ENCODE measurements at regions not wholly inside any gene's neighbourhood (a gene's known extent, or its start where the extent isn't known, plus 50 kb on each side); places are given as distances from the start of the nearest gene placed in this dataset.
"Not testable (repeated sequence)": the region's sequence is repeated elsewhere in the genome, so short reads cannot be mapped to it uniquely, and the experiment has no call there.

DNA sequence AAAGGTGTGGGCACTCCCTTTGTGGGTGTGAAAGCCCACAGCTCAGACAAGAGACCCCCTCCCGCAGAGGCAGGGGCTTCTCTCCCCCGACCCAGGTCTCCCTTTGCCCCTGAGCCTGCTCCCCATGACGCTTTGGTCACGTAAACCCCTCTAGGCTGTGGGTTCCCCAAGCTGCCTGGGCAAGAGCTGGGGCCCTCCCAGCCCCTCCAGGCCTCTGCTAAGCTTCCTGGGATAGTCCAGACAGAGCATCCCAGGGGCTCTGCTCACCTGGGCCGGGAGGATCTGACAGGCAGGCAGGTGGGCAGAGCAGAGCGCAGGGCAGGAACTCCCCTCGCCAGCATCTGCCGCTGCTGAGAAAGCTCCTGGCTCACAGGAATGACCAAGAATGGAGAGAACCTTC, 177.3 kb downstream of the BANP start:
- Histone ChIP-seq H3K27ac (ENCODE audit: low read depth, low read length) (no peak overlapping the region), H3K27me3 (ENCODE audit: insufficient read depth, low read length) (no peaks in the 10 kb centered on the region)

DNA sequence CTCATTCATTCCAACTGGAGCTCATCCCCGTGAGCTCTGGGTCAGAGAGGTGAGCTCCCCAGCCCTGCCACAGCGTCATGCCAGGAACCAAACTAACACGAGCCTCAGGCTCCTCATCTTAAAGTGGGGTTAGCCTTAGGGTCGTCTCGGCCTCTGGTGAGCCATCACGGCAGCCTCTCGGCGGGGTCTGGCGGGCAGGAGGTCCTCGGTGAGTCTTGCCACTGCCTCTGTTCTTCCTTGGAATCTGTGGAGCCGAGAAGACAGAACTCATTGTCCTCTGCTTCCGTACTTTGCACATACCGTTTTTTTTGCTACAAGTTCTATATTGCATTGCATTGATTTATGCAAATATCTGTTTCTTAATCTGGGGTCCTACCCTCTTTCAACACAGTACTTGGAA, 177.9 kb downstream of the BANP start:
- not testable (repeated sequence) for H3K27me3 ChIP-seq (ENCODE audit: insufficient read depth, low read length); H3K27ac ChIP-seq (ENCODE audit: low read depth, low read length)

More for the DNA sequence above, 177.3 kb downstream of the BANP start:
- H3K79me2 ChIP-seq (ENCODE audit: control insufficient read depth, insufficient read depth, low read length, unreplicated experiment): no peaks in the 10 kb centered on the region
- no peak overlapping the region for H2AFZ ChIP-seq (ENCODE audit: low read length, unreplicated experiment)
- no peaks in the 10 kb centered on the region for H3K4me1 ChIP-seq (ENCODE audit: control insufficient read depth, insufficient read depth, low read length, unreplicated experiment)
- H3K4me3 ChIP-seq (ENCODE audit: low read depth, low read length): no peak overlapping the region
- no peaks in the 10 kb centered on the region for H3K36me3 ChIP-seq (ENCODE audit: insufficient read depth, low read length)

DNA sequence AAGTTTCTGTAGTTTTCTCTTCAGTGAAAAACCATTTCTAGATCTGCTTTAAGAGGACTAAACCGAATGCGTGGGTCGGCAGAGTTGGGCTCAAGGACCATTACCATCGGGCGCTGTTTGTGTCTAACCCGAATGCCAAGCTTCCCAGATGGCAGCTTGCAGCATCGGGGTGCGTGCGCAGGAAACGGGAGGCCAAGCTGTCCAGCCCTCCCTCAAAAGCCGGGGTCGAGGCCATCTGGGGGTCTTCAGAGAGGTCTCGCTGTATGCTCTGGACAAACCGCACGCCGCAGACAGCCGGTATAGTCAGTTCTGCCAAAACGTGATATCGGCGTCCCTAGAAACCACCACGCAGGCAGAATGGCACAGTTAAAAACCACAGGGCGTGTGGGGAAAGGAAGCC, 178.8 kb downstream of the BANP start:
- H3K4me3 ChIP-seq (ENCODE audit: low read depth, low read length): no peak overlapping the region
- H3K79me2 ChIP-seq (ENCODE audit: control insufficient read depth, insufficient read depth, low read length, unreplicated experiment): no peaks in the 10 kb centered on the region
- no peak overlapping the region for H2AFZ ChIP-seq (ENCODE audit: low read length, unreplicated experiment)
- no peaks in the 10 kb centered on the region for H3K36me3 ChIP-seq (ENCODE audit: insufficient read depth, low read length)
- H3K4me1 ChIP-seq (ENCODE audit: control insufficient read depth, insufficient read depth, low read length, unreplicated experiment): no peaks in the 10 kb centered on the region
- no peak overlapping the region for H3K27ac ChIP-seq (ENCODE audit: low read depth, low read length)
- no peaks in the 10 kb centered on the region for H3K27me3 ChIP-seq (ENCODE audit: insufficient read depth, low read length)

More for the DNA sequence above, 177.9 kb downstream of the BANP start:
- not testable (repeated sequence) for H2AFZ ChIP-seq (ENCODE audit: low read length, unreplicated experiment); H3K4me3 ChIP-seq (ENCODE audit: low read depth, low read length); H3K4me1 ChIP-seq (ENCODE audit: control insufficient read depth, insufficient read depth, low read length, unreplicated experiment); H3K36me3 ChIP-seq (ENCODE audit: insufficient read depth, low read length); H3K79me2 ChIP-seq (ENCODE audit: control insufficient read depth, insufficient read depth, low read length, unreplicated experiment)

DNA sequence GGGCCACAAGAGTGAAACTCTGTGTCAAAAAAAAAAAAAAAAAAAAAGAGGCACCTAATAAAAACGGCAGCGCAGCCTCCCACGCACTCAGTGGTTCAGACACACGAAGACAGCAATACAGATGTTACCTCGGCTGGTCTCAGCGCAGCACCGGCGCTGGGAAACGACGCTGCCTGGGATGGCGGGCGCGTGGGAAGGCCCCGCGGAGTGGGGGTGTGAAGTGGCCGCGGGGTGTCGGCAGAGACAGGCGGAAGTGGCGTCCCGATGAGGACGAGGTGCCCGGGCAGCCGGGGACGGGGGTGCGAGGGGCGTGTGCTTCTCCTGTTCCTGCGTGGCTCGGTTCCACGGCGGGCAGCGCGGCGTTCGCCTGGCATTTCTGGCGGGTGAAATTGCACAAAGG, 179.4 kb downstream of the BANP start:
- Histone ChIP-seq H3K79me2 (ENCODE audit: control insufficient read depth, insufficient read depth, low read length, unreplicated experiment) (no peaks in the 10 kb centered on the region), H3K4me1 (ENCODE audit: control insufficient read depth, insufficient read depth, low read length, unreplicated experiment) (no peaks in the 10 kb centered on the region), H3K36me3 (ENCODE audit: insufficient read depth, low read length) (no peaks in the 10 kb centered on the region), H2AFZ (ENCODE audit: low read length, unreplicated experiment) (no peak overlapping the region), H3K27ac (ENCODE audit: low read depth, low read length) (no peak overlapping the region), H3K4me3 (ENCODE audit: low read depth, low read length) (no peak overlapping the region), H3K27me3 (ENCODE audit: insufficient read depth, low read length) (no peaks in the 10 kb centered on the region)

DNA sequence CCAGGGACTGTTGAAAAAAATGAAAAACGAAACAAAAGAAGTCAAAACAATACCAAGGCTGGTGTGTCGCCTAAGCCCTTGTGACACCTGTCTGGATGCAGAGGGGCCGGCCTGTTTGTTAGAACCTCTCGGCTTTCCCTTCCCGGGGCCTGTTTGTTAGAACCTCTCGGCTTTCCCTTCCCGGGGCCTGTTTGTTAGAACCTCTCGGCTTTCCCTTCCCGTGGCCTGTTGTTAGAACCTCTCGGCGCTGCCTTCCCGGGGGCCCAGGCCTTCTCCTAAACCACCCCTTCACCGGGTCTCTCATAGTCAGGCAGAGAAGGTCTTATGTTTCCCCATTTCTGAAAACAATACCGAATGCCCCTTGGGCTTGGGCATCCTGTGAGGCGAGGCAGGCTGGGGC, 180.0 kb downstream of the BANP start:
- Histone ChIP-seq H3K79me2 (ENCODE audit: control insufficient read depth, insufficient read depth, low read length, unreplicated experiment) (no peaks in the 10 kb centered on the region), H2AFZ (ENCODE audit: low read length, unreplicated experiment) (no peak overlapping the region), H3K4me1 (ENCODE audit: control insufficient read depth, insufficient read depth, low read length, unreplicated experiment) (no peaks in the 10 kb centered on the region), H3K27ac (ENCODE audit: low read depth, low read length) (no peak overlapping the region), H3K4me3 (ENCODE audit: low read depth, low read length) (no peak overlapping the region), H3K36me3 (ENCODE audit: insufficient read depth, low read length) (no peaks in the 10 kb centered on the region), H3K27me3 (ENCODE audit: insufficient read depth, low read length) (no peaks in the 10 kb centered on the region)

DNA sequence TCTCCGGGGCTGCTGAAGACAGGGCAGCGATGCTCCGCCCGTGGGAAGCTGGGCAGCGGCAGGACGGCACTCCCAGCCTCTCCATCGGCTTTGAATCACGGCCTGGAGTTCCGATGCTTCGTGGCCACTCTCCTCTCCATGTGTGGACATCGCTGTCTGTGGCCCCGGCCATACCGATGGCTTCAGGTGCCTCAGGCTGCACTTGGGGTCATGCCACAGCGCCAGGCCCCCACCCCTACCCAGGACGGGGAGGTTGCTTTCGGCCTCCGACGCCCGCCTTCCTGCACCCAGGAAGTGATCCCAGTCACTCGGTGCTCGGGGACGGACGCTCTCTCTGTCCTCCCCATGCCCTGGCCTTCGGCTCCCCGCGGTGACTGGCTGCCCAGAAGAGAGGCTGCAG, 180.7 kb downstream of the BANP start:
- H2AFZ ChIP-seq (ENCODE audit: low read length, unreplicated experiment): no peak overlapping the region
- no peaks in the 10 kb centered on the region for H3K4me1 ChIP-seq (ENCODE audit: control insufficient read depth, insufficient read depth, low read length, unreplicated experiment)
- H3K36me3 ChIP-seq (ENCODE audit: insufficient read depth, low read length): no peaks in the 10 kb centered on the region
- H3K4me3 ChIP-seq (ENCODE audit: low read depth, low read length): no peak overlapping the region
- H3K27ac ChIP-seq (ENCODE audit: low read depth, low read length): no peak overlapping the region
- no peaks in the 10 kb centered on the region for H3K79me2 ChIP-seq (ENCODE audit: control insufficient read depth, insufficient read depth, low read length, unreplicated experiment)
- no peaks in the 10 kb centered on the region for H3K27me3 ChIP-seq (ENCODE audit: insufficient read depth, low read length)

DNA sequence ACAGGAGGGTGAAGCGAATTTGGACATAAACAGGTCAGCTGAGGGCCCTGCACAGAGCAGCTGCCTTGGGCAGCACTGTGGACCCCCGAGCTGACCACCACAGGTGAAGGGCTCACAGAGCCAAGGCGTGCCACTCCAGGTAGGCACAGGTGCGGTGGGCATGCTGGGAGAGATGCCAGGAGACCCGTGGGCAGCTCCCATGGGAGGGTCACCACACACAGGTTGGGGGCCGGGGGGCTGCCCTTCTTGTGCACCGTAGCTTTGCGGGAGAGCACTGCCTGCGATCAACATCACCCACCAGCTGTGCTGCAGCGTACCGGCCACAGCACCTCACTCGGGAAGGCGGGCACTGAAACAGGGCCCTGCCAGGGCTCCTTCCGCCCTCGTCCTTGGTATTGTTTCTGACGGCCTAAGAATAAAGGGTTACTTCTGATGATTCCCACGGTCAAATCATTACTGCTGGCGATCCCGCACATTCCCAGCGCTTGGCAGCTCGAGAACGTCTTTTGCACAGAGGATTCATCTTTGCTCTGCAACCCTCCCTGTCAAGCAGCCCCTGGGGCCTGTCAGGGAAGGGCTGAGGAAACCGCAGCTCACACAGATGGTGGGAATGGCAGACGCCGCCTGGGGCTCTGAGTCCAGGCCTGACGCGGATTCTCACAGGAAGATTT, 181.7 kb downstream of the BANP start:
- Histone ChIP-seq H3K4me1 (ENCODE audit: control insufficient read depth, insufficient read depth, low read length, unreplicated experiment) (no peaks in the 10 kb centered on the region), H3K79me2 (ENCODE audit: control insufficient read depth, insufficient read depth, low read length, unreplicated experiment) (no peaks in the 10 kb centered on the region), H3K27ac (ENCODE audit: low read depth, low read length) (no peak overlapping the region), H2AFZ (ENCODE audit: low read length, unreplicated experiment) (no peak overlapping the region), H3K36me3 (ENCODE audit: insufficient read depth, low read length) (no peaks in the 10 kb centered on the region), H3K4me3 (ENCODE audit: low read depth, low read length) (no peak overlapping the region), H3K27me3 (ENCODE audit: insufficient read depth, low read length) (no peaks in the 10 kb centered on the region)

DNA sequence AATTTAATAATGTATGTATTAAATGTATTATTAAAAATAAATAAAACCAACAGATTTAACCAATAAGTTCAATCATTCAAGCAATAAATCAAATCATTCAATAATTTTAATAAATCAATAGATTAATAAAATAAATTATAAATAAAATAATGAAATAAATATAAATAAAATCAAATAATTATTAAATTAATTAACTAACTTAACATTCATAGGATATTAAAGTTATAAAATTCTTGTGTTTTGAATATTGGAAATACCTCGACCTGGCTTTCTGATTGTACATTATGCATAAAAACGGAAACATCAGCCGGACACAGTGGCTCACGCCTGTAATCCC, 182.2 kb downstream of the BANP start:
- Histone ChIP-seq H3K4me1 (ENCODE audit: control insufficient read depth, insufficient read depth, low read length, unreplicated experiment) (no peaks in the 10 kb centered on the region), H3K27me3 (ENCODE audit: insufficient read depth, low read length) (no peaks in the 10 kb centered on the region), H3K27ac (ENCODE audit: low read depth, low read length) (no peak overlapping the region), H3K79me2 (ENCODE audit: control insufficient read depth, insufficient read depth, low read length, unreplicated experiment) (no peaks in the 10 kb centered on the region), H3K36me3 (ENCODE audit: insufficient read depth, low read length) (no peaks in the 10 kb centered on the region), H2AFZ (ENCODE audit: low read length, unreplicated experiment) (no peak overlapping the region), H3K4me3 (ENCODE audit: low read depth, low read length) (no peak overlapping the region)

DNA sequence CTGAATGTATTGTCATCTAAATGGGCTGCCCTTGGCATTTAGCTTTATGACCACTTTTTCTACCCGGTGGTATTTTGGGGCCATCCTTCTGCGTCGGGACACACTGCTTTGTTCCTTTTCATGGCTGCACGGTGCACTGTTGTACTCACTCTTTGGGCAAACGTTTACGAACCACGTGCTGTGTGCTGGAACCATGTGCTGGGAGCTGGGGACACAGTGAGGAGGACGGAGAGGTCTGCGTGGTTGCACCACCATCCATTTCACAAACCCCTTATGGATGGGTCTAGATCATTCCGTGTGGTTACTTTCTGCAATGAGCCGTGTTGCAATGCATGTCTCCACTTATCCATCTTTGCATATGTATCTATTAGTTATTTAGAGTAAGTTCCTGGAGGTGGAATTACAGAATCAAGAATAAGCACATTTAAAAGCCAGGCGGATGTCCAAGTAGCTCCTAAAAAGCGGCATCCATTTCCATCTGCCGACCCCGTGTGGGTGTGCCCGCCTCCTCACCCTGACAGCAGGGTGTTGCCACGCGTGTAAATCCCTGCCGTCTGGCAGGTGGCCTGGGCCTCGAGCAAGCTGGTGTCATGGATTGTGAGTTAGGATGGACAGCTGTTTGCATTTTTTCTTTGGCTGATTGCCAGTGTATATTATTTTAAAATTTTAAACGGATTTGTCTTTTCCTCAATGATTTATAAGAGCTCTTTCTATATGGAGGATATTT, 183.1 kb downstream of the BANP start:
- not testable (repeated sequence) for H3K27ac ChIP-seq (ENCODE audit: low read depth, low read length); H3K4me1 ChIP-seq (ENCODE audit: control insufficient read depth, insufficient read depth, low read length, unreplicated experiment); H3K36me3 ChIP-seq (ENCODE audit: insufficient read depth, low read length); H3K79me2 ChIP-seq (ENCODE audit: control insufficient read depth, insufficient read depth, low read length, unreplicated experiment); H2AFZ ChIP-seq (ENCODE audit: low read length, unreplicated experiment); H3K27me3 ChIP-seq (ENCODE audit: insufficient read depth, low read length); H3K4me3 ChIP-seq (ENCODE audit: low read depth, low read length)

DNA sequence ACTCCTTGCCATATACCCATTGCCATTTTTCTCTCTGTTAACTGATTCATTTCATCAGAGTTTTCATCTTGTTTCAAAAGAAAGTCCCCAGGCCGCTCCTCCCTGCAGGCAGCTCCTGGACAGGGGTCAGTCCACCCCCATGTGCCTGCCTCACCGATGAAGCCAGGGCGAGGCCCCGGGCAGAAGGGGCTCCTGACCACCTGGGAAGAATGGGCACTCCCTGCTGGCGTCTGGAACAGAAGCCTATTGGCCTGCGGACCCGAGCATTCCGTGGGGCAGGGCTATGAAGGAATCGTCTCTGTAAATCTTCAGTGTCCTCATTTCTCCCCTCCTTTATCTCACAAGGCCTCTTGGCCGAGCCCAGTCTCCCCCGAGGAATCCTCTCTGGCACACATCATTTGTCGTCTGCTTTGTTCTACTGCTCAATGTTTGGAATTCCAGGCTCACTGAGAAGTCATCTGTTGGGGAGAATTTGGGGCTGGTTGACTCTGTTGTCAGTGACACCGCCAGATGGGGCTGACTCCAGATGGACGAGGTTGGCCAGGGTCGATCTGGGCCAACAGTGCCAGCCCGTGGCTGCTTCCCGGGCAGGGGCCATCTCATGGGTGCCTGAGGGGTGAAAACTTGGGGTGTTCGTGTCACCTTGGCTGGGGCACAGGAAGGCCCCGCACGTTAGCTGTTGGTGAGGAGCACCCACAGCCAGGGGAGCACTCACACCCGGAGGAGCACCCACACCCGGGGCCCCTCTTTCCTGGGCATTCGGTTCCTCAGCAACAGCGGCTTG, 183.9 kb downstream of the BANP start:
- H3K27ac ChIP-seq (ENCODE audit: low read depth, low read length): not testable (repeated sequence)

DNA sequence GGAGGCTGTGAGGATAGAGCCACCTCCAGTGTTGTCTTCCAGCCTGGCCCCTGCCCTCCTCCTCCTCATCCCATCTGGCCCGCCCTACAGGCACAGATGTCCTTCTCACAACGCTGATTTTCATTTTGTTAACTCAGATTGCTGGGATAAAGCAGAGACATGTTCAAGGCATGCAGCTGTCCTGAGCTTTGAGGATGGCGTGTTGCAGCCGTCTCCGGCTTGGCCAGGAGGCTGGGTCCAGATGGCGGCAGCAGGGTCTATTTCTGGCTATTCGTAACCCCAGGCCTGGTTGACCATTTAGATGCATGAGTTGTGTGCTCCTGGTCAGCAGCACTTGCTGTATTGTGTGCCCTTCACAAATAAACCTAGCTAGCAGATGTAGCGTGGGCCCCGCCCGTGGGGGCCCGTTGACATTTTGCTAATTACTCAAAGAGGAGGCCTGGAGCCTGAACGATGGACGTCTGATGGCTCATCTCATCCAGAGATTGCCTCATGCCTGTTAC, 185.0 kb downstream of the BANP start:
- not testable (repeated sequence) for H2AFZ ChIP-seq (ENCODE audit: low read length, unreplicated experiment); H3K4me1 ChIP-seq (ENCODE audit: control insufficient read depth, insufficient read depth, low read length, unreplicated experiment); H3K4me3 ChIP-seq (ENCODE audit: low read depth, low read length); H3K27me3 ChIP-seq (ENCODE audit: insufficient read depth, low read length); H3K36me3 ChIP-seq (ENCODE audit: insufficient read depth, low read length); H3K27ac ChIP-seq (ENCODE audit: low read depth, low read length); H3K79me2 ChIP-seq (ENCODE audit: control insufficient read depth, insufficient read depth, low read length, unreplicated experiment)

More for the DNA sequence above, 183.9 kb downstream of the BANP start:
- H3K79me2 ChIP-seq (ENCODE audit: control insufficient read depth, insufficient read depth, low read length, unreplicated experiment); H2AFZ ChIP-seq (ENCODE audit: low read length, unreplicated experiment); H3K4me3 ChIP-seq (ENCODE audit: low read depth, low read length); H3K4me1 ChIP-seq (ENCODE audit: control insufficient read depth, insufficient read depth, low read length, unreplicated experiment); H3K36me3 ChIP-seq (ENCODE audit: insufficient read depth, low read length); H3K27me3 ChIP-seq (ENCODE audit: insufficient read depth, low read length): not testable (repeated sequence)
